ENCODE measurements at regions not wholly inside any gene's neighbourhood (a gene's known extent, or its start where the extent isn't known, plus 50 kb on each side); places are given as distances from the start of the nearest gene placed in this dataset.
"Not testable (repeated sequence)": the region's sequence is repeated elsewhere in the genome, so short reads cannot be mapped to it uniquely, and the experiment has no call there.

DNA sequence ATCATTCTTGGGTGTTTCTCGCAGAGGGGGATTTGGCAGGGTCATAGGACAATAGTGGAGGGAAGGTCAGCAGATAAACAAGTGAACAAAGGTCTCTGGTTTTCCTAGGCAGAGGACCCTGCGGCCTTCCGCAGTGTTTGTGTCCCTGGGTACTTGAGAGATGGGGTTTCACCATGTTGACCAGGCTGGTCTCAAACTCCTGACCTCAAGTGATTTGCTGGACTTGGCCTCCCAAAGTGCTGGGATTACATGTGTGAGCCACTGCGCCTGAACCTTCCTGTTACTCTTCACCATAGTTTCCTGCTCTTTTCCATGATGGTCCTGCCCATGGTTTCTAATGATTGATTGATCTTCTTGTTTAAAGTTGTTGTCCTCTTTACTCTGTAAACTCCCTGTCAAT lies 207.9 kb downstream of the BCAS1 start:
- TF ChIP-seq, protein P1, sequence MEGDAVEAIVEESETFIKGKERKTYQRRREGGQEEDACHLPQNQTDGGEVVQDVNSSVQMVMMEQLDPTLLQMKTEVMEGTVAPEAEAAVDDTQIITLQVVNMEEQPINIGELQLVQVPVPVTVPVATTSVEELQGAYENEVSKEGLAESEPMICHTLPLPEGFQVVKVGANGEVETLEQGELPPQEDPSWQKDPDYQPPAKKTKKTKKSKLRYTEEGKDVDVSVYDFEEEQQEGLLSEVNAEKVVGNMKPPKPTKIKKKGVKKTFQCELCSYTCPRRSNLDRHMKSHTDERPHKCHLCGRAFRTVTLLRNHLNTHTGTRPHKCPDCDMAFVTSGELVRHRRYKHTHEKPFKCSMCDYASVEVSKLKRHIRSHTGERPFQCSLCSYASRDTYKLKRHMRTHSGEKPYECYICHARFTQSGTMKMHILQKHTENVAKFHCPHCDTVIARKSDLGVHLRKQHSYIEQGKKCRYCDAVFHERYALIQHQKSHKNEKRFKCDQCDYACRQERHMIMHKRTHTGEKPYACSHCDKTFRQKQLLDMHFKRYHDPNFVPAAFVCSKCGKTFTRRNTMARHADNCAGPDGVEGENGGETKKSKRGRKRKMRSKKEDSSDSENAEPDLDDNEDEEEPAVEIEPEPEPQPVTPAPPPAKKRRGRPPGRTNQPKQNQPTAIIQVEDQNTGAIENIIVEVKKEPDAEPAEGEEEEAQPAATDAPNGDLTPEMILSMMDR (IDR thresholded peaks at IDR 0.05): not testable (repeated sequence)
- not testable (repeated sequence) for TF ChIP-seq POLR2A (IDR thresholded peaks at IDR 0.05)
